ENCODE measurements at regions not wholly inside any gene's neighbourhood (a gene's known extent, or its start where the extent isn't known, plus 50 kb on each side); places are given as distances from the start of the nearest gene placed in this dataset.
A peak's percentile ranks its signal among the peaks of the same experiment; 100 is the strongest.

DNA sequence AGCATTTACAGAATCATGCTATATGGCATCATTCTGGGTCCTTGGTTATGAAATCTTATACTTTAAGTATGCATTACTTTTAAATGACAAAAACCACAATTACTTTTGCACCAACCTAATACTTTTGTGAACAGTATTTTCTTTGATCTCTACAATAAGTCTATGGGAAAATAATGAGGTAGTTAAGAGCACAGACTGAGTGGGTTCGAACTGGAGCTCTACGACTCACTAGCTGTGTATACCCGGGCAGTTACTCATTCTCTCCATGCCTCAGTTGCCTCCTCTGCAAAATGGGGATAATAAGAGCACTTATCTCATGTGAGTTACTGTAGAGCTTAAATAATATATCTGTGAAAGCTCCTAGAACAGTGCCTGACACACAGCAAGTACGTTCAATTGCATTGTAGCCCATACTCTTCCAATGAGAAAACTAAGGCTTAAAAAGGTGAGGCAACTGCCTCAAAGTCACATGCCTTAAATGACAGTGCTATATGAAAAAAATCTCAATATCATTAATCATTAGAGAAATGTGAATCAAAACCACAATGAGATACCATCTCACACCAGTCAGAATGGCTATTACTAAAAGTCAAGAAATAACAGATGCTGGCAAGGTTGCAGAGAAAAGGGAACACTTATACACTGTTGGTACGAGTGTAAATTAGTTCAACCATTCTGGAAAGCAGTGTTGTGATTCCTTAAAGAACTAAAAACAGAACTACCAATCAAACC, 151.5 kb downstream of the CHIC2 start:
- no peak overlapping the region for H3K27ac ChIP-seq
- no peaks in the 10 kb centered on the region for H3K36me3 ChIP-seq (replicated peaks; ENCODE audit: insufficient read depth, low read depth)
- no peaks in the 10 kb centered on the region for H3K9me3 ChIP-seq (ENCODE audit: low read depth)
- H2AFZ ChIP-seq, result no peak overlapping the region
- no peaks in the 10 kb centered on the region for H4K20me1 ChIP-seq (ENCODE audit: insufficient read depth, poor library complexity, severe bottlenecking)
- DNase-seq (ENCODE audit: low spot score), result no peak
- no peak overlapping the region for H3K4me2 ChIP-seq
- H3K4me1 ChIP-seq (ENCODE audit: insufficient read depth), result peaks cover 5% of the 10 kb centered on the region
- TF ChIP-seq EZH2 (IDR thresholded peaks at IDR 0.05; ENCODE audit: borderline replicate concordance) (no peak), EZH2phosphoT487 (IDR thresholded peaks at IDR 0.05; ENCODE audit: low read depth, severe bottlenecking, unreplicated experiment) (no peak)
- TF ChIP-seq, protein P1, sequence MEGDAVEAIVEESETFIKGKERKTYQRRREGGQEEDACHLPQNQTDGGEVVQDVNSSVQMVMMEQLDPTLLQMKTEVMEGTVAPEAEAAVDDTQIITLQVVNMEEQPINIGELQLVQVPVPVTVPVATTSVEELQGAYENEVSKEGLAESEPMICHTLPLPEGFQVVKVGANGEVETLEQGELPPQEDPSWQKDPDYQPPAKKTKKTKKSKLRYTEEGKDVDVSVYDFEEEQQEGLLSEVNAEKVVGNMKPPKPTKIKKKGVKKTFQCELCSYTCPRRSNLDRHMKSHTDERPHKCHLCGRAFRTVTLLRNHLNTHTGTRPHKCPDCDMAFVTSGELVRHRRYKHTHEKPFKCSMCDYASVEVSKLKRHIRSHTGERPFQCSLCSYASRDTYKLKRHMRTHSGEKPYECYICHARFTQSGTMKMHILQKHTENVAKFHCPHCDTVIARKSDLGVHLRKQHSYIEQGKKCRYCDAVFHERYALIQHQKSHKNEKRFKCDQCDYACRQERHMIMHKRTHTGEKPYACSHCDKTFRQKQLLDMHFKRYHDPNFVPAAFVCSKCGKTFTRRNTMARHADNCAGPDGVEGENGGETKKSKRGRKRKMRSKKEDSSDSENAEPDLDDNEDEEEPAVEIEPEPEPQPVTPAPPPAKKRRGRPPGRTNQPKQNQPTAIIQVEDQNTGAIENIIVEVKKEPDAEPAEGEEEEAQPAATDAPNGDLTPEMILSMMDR (IDR thresholded peaks at IDR 0.05; ENCODE audit: poor library complexity), result no peak
- H3K9me2 ChIP-seq (replicated peaks; ENCODE audit: insufficient read depth), result no peaks in the 10 kb centered on the region
- WGBS (ENCODE audit: low lambda C conversion rate, missing lambda C conversion rate), result 92% methylated on average over 5 of the region's 5 CpGs
- no peak overlapping the region for H3K4me3 ChIP-seq
- H3K79me2 ChIP-seq, result no peaks in the 10 kb centered on the region
- H3K27me3 ChIP-seq, result no peaks in the 10 kb centered on the region

DNA sequence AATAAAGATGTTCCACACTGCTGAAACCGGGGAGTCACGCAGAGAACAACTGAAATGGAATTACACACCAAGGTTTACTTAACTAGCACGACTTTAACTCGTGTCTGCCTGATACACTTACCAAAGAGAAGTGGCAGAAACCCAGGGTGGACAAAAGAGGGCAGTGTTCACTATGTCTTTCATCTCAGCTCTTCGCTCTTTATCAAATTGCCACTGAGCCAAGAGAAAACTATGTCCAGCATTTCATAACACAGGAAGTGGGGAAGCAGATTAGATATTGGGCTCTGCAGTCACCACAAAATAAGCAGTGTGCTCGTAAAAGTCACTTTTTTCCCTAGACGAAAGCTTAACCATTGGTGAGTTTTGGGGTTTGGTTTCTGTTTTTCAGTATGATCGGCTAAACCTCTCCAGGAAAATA, 155.7 kb downstream of the CHIC2 start:
- no peaks in the 10 kb centered on the region for H3K9me3 ChIP-seq (ENCODE audit: low read depth)
- H3K27me3 ChIP-seq, result no peaks in the 10 kb centered on the region
- peak overlapping the region; percentile 68 for H3K4me2 ChIP-seq
- peak overlapping the region; percentile 70 for H3K27ac ChIP-seq
- no peak overlapping the region for H3K4me3 ChIP-seq
- H3K36me3 ChIP-seq (replicated peaks; ENCODE audit: insufficient read depth, low read depth), result no peaks in the 10 kb centered on the region
- no peaks in the 10 kb centered on the region for H4K20me1 ChIP-seq (ENCODE audit: insufficient read depth, poor library complexity, severe bottlenecking)
- H3K4me1 ChIP-seq (ENCODE audit: insufficient read depth), result peaks cover 37% of the 10 kb centered on the region
- no peaks in the 10 kb centered on the region for H3K9me2 ChIP-seq (replicated peaks; ENCODE audit: insufficient read depth)
- peak; percentile 84 for DNase-seq (ENCODE audit: low spot score)
- peak overlapping the region; percentile 13 for H2AFZ ChIP-seq
- WGBS (ENCODE audit: low lambda C conversion rate, missing lambda C conversion rate), result 6% methylated on average over 8 of the region's 8 CpGs
- TF ChIP-seq EZH2 (IDR thresholded peaks at IDR 0.05; ENCODE audit: borderline replicate concordance), result no peak
- TF ChIP-seq, protein P1 (IDR thresholded peaks at IDR 0.05; ENCODE audit: poor library complexity), result peak; percentile 82
- H3K79me2 ChIP-seq, result no peaks in the 10 kb centered on the region

DNA sequence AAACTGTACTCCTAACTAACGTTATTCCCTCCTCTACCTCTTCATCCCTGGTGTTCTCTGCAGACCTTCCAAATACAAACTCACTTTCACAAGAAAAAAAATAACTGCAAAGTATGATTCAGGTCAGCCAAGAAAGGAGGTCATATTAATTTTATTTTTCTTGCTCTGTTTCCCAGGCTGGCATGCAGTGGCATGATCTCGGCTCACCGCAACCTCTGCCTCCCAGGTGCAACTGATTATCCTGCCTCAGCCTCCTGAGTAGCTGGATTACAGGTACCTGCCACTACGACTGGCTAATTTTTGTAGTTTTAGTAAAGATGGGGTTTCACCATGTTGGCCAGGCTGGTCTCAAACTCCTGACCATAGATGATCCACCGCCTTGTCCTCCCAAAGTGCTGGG, 156.6 kb downstream of the CHIC2 start:
- H3K36me3 ChIP-seq (replicated peaks; ENCODE audit: insufficient read depth, low read depth), result no peaks in the 10 kb centered on the region
- DNase-seq (ENCODE audit: low spot score), result no peak
- H3K79me2 ChIP-seq, result no peaks in the 10 kb centered on the region
- 61% methylated on average over 5 of the region's 5 CpGs for WGBS (ENCODE audit: low lambda C conversion rate, missing lambda C conversion rate)
- H3K4me1 ChIP-seq (ENCODE audit: insufficient read depth), result peaks cover 37% of the 10 kb centered on the region
- H3K27ac ChIP-seq, result peak overlapping the region; percentile 83
- H3K4me2 ChIP-seq, result peak overlapping the region; percentile 68
- no peak overlapping the region for H2AFZ ChIP-seq
- H3K9me3 ChIP-seq (ENCODE audit: low read depth), result no peaks in the 10 kb centered on the region
- TF ChIP-seq EZH2phosphoT487 (IDR thresholded peaks at IDR 0.05; ENCODE audit: low read depth, severe bottlenecking, unreplicated experiment) (no peak), EZH2 (IDR thresholded peaks at IDR 0.05; ENCODE audit: borderline replicate concordance) (no peak)
- TF ChIP-seq, protein P1 (IDR thresholded peaks at IDR 0.05; ENCODE audit: poor library complexity), result no peak
- H3K27me3 ChIP-seq, result no peaks in the 10 kb centered on the region
- no peak overlapping the region for H3K4me3 ChIP-seq
- no peaks in the 10 kb centered on the region for H3K9me2 ChIP-seq (replicated peaks; ENCODE audit: insufficient read depth)
- no peaks in the 10 kb centered on the region for H4K20me1 ChIP-seq (ENCODE audit: insufficient read depth, poor library complexity, severe bottlenecking)

Data from hepatocyte (in vitro differentiated cells).